Esophagus squamous epithelium (tissue), 5 donors: ENCODE measurements at regions not wholly inside any gene's neighbourhood (a gene's known extent, or its start where the extent isn't known, plus 50 kb on each side); places are given as distances from the start of the nearest gene placed in this dataset.
A peak's percentile ranks its signal among the peaks of the same experiment; 100 is the strongest.
"Not testable (repeated sequence)": the region's sequence is repeated elsewhere in the genome, so short reads cannot be mapped to it uniquely, and the experiment has no call there.

Source experiments
- DNase-seq: peaks from one replicate; lab custom pipeline; 2025; lab: John Stamatoyannopoulos, UW
- H3K27ac ChIP-seq, 4 donors: fragments of 200-600 bp; sonication (generic); one replicate each; pipeline ENCODE4 v1.5.1; 2016 to 2019; ENCODE audit warnings: mild to moderate bottlenecking in 1 of 4
- H3K27me3 ChIP-seq, 4 donors: fragments of 200-600 bp; sonication (generic); 1 replicate in 3 of 4; 2 replicates in 1 of 4; pipeline versions ENCODE4 v1.5.1 to v1.6.0; 2017 to 2021; ENCODE audit warnings: antibody characterized with exemption in 1 of 4
- H3K36me3 ChIP-seq, 3 donors: fragments of 200-600 bp; sonication (generic); one replicate each; pipeline ENCODE4 v1.5.1; 2016 to 2019
- H3K4me1 ChIP-seq, 3 donors: fragments of 200-600 bp; sonication (generic); one replicate each; pipeline ENCODE4 v1.5.1; 2017 to 2019
- H3K4me3 ChIP-seq, 4 donors: fragments of 200-600 bp; sonication (generic); 1 replicate in 3 of 4; 2 replicates in 1 of 4; pipeline ENCODE4 v1.5.1; 2016 to 2019; ENCODE audit warnings: mild to moderate bottlenecking in 2 of 4, moderate library complexity in 1 of 4
- H3K9me3 ChIP-seq, 3 donors: fragments of 200-600 bp; sonication (generic); one replicate each; pipeline ENCODE4 v1.5.1; 2016 to 2019
- CTCF ChIP-seq, 6 experiments: fragments of 450-650 bp in 4 of 6; fragments of 200-600 bp in 2 of 6; sonication (generic) in 2 of 6; IDR thresholded peaks; one replicate each; pipeline ENCODE4 v1.5.1; 2016 to 2019; ENCODE audit warnings: antibody characterized with exemption in 6 of 6, mild to moderate bottlenecking in 4 of 6, moderate library complexity in 4 of 6
- POLR2A ChIP-seq, 4 donors: fragments of 450-650 bp; IDR thresholded peaks; one replicate each; pipeline ENCODE4 v1.6.1; 2017; ENCODE audit warnings: antibody characterized with exemption in 4 of 4, mild to moderate bottlenecking in 4 of 4, moderate library complexity in 3 of 4
- WGBS, 2 donors: methylation state at CpG; one replicate each; pipeline ENCODE4 v1.1.5; 2018; 5-methylcytosine and 5-hydroxymethylcytosine counted together
- intact Hi-C: fragments of 100-400 bp; cut with DNase I; formaldehyde crosslinking; loops from one replicate; pipeline ENCODE4 v1.15.0; 2022
- donor health status: DM: yes; HTN: yes; CAD: no.

- H3K36me3 ChIP-seq, result no peaks in the 10 kb centered on the region
- intact Hi-C loops, result no loop called here
- peak overlapping the region in 2 of 4 donors; percentile 9 to 63 for H3K27ac ChIP-seq
- 24 to 27% methylated on average over 1 of the region's 1 CpG for WGBS, 2 donors
- no peaks in the 10 kb centered on the region for H3K9me3 ChIP-seq
- H3K4me3 ChIP-seq, result no peak overlapping the region
- no peak for DNase-seq
- peaks cover 0 to 31% (median 4%) of the 10 kb centered on the region in 3 donors for H3K4me1 ChIP-seq
- TF ChIP-seq POLR2A (IDR thresholded peaks at IDR 0.05) (no peak), CTCF (IDR thresholded peaks at IDR 0.05) (no peak)
- H3K27me3 ChIP-seq, result no peaks in the 10 kb centered on the region
Measured at GRCh38 chr18:33821503-33821902, 243.5 kb downstream of the ASXL3 start.

GRCh38 chr18:33820517-33821371 lies 242.7 kb downstream of the ASXL3 start:
- Histone ChIP-seq H3K27ac (peak overlapping the region; percentile 9 to 71 (median 27)), H3K36me3 (no peaks in the 10 kb centered on the region), H3K27me3 (no peaks in the 10 kb centered on the region), H3K4me3 (peak overlapping the region in 1 of 4 donors; percentile 41), H3K9me3 (no peaks in the 10 kb centered on the region), H3K4me1 (peaks cover 0 to 31% (median 4%) of the 10 kb centered on the region in 3 donors)
- DNase-seq, result no peak
- TF ChIP-seq POLR2A (IDR thresholded peaks at IDR 0.05) (no peak), CTCF (IDR thresholded peaks at IDR 0.05) (no peak)
- intact Hi-C loops, result no loop called here
- 70 to 71% methylated on average over 3 to 10 of the region's 39 CpGs for WGBS, 2 donors

GRCh38 chr18:33819692-33820343 lies 241.8 kb downstream of the ASXL3 start:
- H3K36me3 ChIP-seq, intact Hi-C loops, H3K9me3 ChIP-seq, H3K27ac ChIP-seq, DNase-seq, H3K27me3 ChIP-seq: not testable (repeated sequence)
- WGBS, 2 donors, result 84 to 88% methylated on average over 1 to 2 of the region's 32 CpGs
- Histone ChIP-seq H3K4me3 (peak overlapping the region in 1 of 4 donors; percentile 31), H3K4me1 (peaks cover 0 to 31% (median 4%) of the 10 kb centered on the region in 3 donors)

DNA sequence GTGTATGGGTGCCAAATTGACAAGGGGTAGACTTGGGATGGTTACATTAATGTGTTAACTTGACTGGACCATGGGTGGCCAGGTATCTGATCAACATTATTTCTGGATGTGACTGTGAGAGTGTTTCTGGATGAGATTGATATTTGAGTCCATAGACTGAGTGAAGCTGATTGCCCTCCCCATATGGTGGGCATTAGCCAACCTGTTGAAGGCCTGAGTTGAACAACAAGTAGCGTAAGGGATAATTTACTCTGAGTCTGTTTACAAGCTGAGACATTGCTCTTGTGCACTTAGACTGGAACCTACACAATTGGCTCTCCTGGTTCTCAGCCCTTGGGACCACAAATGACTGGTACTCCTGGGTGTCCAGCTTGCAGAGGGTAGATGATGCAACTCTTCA lies 240.1 kb downstream of the ASXL3 start:
- no peak overlapping the region for H3K27ac ChIP-seq
- intact Hi-C loops, result no loop called here
- H3K27me3 ChIP-seq, result no peaks in the 10 kb centered on the region
- TF ChIP-seq CTCF (IDR thresholded peaks at IDR 0.05) (no peak), POLR2A (IDR thresholded peaks at IDR 0.05) (no peak)
- WGBS, 2 donors, result 73 to 88% methylated on average over 1 of the region's 1 CpG
- no peaks in the 10 kb centered on the region for H3K9me3 ChIP-seq
- DNase-seq, result no peak
- peaks cover 0 to 35% (median 4%) of the 10 kb centered on the region in 3 donors for H3K4me1 ChIP-seq
- no peak overlapping the region for H3K4me3 ChIP-seq
- no peaks in the 10 kb centered on the region for H3K36me3 ChIP-seq

DNA sequence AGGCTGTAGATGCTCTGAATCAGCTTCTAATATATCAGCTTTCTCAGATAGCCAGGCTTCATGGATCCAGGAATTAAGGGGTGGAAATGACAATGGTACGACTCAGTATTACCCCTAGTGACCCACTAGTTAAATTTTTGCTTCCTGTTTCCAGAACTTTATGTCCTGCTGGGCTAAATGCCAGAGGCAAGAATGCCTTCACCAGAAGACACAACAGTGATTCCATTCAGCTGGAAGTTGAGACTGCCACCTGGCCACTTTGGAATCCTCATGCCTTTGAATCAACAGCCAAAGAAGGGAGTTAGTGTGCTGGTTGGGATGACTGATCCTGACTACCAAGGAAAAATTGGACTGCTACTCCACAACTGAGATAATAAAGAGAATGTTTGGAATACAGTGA lies 239.1 kb downstream of the ASXL3 start:
- Histone ChIP-seq H3K4me3 (no peak overlapping the region), H3K36me3 (no peaks in the 10 kb centered on the region), H3K27ac (no peak overlapping the region), H3K4me1 (peaks cover 0 to 34% (median 4%) of the 10 kb centered on the region in 3 donors), H3K9me3 (no peaks in the 10 kb centered on the region), H3K27me3 (no peaks in the 10 kb centered on the region)
- intact Hi-C loops, result no loop called here
- TF ChIP-seq CTCF (IDR thresholded peaks at IDR 0.05) (no peak), POLR2A (IDR thresholded peaks at IDR 0.05) (no peak)
- DNase-seq, result no peak
- 22 to 43% methylated on average over 1 of the region's 1 CpG for WGBS, 2 donors
